ENCODE measurements at regions not wholly inside any gene's neighbourhood (a gene's known extent, or its start where the extent isn't known, plus 50 kb on each side); places are given as distances from the start of the nearest gene placed in this dataset.

DNA sequence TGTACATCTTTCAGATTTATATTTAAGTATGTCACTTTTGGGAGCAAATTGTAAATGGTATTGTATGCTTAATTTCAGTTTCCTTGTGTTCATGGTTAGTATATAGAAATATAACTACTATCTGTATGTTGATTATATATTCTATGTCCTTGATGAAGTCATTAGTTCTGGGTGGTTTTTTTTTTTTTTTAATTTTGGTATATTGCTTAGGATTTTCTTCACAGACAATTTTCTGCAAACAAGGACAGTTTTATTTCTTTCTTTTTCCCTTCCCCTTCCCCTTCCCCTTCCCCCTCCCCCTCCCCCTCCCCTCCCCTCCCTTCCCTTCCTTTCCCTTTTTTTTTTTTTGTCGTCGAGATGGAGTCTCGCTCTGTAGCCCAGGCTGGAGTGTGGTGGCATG is 430.0 kb downstream of the TYW1 start:
- DNase-seq = no peak

DNA sequence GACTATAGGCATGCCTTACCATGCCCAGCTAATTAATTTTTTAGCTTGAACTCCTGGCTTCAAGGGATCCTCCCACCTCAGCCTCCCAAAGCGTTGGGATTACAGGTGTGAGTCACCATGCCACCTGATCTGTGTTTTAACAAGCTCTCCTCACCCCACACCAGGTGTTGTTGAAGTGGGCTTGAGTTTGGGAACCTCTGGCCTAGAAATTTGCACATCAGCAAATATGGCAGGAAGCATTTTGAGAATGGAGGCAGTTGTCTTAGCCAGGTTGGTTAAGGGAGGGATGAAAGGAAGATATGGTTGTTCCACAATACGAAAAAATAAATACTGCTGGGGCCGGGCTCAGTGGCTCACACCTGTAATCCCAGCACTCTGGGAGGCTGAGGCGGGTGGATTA is 433.1 kb downstream of the TYW1 start:
- peak in 1 of 2 experiments; percentile 10 for DNase-seq

DNA sequence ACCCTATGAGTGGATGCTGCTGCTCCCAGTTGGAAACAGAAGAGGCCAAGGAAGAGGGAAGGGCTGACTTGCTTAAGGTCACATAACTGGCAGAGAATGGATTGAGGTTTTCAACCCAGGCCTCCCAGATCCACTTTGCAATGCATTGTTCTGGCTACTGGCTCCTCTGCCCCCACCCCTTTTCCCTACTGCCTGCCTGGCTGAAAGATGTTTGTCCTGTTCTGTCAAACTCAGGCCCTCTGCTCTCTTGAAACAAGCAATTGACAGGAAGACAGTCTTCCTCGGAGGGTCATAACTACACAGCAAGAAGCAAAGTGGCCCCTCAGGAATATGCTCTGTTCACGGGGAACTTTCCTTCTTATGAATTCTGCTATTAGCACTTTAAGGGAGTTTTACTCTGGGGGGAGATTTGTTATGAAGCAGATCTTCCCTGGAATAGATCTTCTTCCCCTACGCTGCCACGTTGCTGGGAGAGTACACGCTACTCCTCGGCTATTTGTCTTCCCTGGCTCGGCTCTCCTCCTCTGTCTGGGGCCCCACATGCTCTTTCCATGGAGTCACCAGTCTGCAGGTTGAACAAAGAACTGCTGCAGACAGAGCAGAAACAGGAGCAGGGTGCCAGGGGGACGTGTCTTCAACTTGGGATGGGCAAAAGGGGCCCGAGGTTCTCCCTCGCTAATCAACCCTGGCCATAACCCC is 436.1 kb downstream of the TYW1 start:
- no peak for DNase-seq

DNA sequence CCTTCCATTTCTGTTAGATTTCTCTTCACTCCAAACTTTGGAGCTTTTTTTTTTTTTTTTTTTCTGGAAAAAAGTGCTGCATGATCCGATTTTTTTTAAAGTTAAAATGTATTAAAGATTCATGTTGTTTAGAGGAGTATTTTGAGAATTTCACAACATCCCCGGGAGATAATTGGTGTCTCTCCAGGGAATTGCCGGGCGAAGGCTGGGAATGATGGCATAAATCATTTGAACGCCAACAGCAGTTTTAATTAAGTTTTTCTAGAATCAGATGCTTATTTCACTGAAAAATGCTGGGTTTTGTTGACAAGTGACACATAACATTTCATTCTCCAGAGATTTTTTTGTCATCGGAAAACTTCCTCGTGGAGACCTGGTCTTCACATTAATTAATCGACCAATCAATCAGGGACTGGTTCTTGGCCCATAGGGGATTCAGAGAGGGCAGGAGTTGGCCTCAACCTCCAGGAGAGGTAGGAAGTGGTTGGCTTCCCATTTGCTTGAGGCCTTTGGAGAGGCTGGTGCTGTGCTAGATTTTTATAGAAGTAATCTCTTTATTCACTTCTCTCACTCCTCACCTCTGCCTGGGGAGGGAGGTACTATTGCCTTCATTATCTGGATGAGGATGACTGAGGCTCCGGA is 439.4 kb downstream of the TYW1 start:
- DNase-seq = no peak

DNA sequence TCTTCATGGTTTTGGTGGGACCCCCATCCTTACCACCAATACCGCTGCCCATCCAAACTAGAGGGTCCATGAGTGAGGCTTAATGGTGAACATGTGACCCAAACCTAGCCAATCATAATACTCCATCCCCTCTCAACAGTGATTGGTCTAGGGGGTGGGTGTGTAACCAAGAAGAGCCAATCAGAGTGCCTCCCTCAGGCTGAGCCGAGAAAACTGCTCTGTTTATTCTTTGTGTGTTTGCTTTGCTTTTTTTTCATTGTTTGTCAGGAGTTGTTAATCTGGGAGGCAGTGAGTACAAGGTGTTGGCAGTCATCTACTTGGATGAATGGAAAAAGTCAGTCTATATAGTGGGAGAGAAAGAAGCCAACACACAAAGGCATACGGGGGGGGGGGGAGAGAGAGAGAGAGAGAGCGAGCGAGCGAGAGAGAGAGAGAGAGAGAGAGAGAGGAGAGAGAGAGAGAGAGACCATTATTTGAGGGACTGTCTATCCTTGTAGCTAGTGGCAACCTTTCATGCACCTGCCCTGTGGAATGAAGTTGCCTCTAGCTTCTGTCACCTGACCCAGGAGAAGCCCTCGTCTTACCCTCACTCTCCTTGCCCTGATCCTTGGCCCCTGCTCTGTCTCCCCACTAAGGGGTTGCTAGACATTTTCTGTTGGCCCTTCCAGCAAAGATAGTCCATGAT is 441.7 kb downstream of the TYW1 start:
- DNase-seq = no peak

DNA sequence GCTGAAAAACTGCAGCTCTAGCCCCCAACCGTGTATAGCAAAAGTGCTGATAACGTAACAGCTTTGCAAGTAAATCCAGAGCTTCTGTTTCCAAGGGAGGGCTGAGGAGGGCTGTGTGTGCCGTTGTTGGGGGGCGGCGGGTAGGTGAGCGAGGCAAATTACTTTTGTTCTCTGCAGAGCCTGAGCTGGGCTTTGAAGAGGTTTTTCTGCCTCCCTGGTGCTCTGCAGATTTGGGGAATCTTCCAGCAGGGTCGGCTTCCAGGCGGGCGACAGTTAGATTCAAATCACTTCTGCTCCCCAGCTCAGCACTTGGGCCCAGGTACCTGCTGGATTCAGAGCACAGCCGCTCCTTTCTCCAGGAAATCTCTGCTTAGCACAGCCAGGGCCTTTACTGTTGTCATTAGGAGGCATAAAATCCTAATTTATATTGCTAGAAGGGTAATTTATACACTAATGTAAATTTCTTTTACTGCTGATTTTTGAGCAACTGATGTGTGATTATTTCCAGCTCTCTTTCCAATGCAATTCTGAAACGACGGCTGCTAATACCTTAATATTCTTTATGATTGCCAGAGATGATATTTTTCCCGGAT is 442.4 kb downstream of the TYW1 start:
- DNase-seq = no peak

DNA sequence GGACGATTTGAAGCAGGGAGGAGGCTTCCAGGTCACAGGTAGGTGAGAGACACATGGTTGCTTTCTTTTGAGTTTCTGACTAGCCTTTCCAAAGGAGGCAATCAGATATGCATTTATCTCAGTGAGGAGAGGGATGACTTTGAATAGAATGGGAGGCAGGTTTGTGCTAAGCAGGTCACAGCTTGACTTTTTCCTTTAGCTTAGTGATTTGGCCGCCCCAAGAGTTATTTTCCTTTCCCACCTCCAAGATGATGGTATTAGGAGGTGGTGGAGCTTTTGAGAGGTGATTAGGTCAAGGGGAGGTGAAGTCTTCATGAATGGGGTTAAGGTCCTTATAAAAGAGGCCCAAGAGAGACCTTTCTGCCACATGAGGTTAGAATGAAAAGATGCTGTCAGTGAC is 443.7 kb downstream of the TYW1 start:
- DNase-seq = no peak

DNA sequence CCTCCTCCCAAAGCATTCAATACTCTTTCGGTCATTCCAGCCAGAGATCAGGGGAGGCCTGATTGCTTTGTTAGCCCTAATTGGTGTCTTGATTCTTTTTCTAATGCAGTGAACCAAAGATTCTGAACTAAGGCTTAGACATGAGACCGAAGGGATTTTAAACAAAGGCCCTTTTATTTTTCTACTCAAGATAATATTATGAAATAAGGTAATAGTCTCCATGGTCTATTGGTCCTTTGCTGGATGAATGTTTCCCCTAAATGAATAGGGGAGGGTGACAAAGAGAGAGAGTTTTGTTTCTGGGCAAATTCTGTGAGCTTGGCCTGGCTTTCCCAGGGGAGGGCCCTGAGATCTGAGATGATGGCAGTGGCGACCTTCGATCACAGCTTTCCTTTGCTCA is 449.1 kb downstream of the TYW1 start:
- DNase-seq = no peak

DNA sequence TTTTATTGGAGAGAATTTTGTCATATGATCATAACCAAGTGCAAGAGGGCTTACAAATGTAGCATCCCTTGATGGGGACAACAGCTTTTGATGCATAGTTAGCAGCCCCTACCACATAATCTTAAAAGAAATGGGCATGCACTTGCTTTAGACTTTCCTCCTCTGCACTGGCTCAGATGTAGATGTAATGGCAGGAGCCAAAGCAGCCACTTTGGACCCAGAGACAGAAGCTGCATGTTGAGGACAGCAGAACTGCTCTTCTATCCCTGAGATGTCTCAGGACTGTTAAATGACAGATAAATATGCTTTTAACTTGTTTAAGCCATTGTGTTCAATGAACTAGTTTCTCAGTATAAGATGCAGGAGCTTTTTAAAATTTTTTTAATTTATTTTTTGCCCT is 450.7 kb downstream of the TYW1 start:
- no peak for DNase-seq

DNA sequence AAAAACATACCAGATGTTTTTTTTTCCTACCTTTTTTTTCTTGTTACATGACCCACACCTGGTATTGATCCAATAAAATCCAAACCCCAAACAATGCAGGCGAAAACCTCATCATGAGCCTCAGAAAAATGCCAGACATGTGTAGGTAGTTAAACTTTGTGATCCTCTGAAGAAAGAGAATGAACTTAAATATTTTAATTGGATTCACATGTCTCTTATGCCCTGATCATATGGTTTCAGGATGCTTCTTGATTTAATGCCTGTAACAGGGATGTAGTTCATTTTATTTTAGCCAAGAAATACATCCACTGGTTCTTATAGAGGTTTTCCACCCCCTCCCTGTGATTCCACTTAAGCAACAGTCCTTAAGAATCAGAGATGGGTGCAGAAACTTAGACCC is 451.6 kb downstream of the TYW1 start:
- no peak for DNase-seq

DNA sequence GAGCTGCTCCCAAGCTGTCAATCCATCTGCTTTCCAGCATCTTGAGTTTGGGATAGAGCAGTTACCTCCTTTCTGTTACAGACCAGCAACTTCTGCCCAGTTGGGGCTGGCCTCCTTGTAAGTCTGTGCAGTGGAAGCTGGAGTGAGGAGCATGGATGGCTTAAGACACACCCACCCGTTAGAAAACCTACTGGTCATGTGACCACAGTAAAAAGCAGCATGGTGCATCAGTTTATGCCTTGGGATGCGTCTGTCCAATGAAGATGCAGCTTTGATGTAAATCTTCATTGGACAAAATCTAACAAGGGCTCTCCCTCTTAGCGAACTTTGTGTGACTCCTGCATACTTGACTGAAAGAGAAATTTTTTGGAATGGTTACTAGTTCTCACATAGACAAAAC is 453.5 kb downstream of the TYW1 start:
- DNase-seq = no peak

DNA sequence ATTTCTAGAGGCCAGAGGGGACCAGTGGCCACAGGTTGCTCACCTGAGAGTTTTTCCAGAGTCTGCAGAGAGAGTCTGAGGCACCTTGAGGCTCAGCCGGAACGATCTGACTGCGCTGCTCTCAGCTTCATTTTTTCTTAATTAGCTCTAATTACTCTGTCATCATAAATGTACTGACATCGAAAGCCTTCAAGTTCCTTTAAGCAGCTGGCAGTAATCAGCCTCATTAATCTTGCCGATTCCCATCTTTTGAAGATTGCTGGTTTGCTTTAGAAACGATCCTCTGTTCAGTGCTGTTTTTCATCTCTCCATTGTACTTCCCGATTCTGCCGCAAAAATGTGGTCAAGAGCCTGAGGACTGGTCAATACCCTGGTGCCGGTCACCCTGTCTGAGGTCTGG is 454.7 kb downstream of the TYW1 start:
- DNase-seq = no peak

DNA sequence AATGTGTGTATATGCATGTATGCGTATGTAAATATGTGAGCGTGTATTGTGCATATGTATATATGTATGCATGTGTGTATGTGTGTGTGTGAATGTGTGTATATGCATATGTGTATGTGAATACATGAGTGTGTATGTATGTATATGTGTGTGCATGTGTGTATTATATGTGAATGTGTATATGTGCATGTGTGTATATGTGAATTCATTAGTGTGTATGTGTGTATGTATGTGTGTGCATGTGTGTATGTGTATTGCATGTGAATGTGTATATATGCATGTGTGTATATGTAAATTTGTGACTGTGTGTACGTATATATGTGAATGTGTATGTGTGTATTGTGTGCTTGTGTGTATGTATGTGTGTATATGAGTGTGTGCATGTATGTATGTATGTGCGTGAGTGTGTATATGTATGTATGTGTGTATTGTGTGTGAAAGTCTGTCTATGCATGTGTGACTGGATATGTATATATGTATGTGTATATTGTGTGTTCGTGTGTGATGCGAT is 455.9 kb downstream of the TYW1 start:
- DNase-seq = no peak

DNA sequence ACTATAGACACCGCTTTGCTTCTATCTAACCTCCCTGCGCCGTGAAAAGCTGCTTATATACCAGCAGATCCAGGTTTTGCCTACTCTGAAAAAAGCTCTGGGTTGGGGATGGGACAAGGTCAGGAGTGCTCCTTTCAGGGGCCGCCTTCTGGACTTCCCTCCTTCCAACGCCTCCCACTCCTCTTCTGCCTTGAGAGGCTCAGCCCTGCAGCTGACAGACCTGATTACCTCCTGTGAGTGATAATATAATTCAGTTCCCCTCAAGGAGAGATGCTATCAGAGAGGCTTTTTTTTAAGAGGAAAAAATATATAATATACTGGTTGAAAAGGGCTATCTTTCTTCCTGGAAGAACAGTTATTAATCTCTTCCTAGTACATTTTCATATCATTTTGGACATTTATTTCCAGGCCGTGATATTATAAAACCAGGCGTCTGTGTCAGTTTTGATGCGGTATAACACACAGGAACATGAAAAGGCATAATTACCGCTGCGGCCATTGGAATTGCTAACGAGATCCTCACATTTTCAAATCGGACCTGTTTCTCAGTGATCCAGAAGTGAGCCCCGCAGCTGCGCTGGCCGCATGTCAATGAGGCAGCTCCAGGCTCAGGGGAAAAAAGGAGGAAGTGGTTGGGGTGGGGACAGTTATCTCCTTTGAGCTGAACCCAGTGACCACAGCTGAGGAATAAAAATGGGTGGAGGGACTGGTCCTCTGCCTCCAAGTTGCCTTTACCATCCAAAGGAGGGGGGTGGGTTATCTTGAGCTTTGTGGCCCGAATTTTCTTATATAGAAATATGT is 457.1 kb downstream of the TYW1 start:
- DNase-seq = no peak

DNA sequence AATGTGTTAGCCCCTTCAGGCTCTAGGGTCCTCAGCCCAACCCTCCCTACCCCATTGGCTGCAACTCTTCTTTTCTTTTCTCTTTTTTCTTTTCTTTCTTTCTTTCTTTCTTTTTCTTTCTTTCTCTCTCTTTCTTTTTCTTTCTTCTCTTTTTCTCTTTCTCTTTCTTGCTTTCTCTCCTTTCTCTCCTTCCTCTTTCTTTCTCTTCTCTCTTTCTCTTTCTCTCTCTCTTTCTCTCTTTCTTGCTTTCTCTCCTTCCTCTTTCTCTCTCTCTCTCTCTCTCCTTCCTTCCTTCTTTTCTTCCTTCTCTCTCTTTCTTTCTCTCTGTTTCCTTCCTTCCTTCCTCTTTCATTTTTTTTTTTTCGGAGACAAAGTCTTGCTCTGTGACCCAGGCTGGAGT is 458.9 kb downstream of the TYW1 start:
- DNase-seq = no peak

DNA sequence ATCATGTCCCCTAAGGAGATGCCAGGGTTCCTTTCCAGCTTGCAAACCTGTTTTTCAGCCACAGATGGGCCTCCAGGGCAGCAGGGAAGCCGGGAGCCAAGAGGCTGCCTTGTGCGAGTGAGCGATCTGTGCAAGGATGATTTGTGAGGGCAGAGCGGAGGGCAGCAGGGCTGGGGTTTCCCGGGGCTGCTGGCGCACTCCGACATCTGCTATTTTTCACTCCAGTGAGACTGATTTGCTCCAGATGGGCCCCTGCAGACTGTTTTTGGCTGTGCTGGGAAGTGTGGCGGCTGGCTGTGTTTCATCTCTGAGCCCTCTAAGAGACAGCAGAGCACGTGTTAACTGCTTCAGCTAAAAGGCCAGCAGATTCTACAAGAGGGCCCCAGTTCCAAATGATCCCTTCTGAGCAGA is 466.2 kb downstream of the TYW1 start:
- DNase-seq = no peak

DNA sequence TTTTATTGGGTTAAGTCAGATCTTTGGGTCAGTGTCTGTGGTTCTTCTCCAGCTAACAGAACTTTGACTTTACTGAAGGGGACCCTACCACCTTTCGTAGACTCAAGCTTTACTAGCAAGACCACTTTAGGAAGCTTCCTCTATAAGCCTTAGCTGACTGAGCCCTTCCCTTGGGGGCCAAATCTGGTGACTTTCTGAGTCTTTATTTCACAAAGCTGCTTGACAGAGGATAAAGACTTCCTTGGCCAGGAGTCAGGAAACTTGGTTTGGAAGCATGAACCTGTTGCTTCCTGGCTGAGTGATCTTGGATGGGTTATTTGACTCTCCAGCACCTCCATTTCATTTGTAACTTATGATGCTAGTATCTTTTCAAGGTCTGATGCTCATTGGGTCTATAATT is 466.7 kb downstream of the TYW1 start:
- no peak for DNase-seq

DNA sequence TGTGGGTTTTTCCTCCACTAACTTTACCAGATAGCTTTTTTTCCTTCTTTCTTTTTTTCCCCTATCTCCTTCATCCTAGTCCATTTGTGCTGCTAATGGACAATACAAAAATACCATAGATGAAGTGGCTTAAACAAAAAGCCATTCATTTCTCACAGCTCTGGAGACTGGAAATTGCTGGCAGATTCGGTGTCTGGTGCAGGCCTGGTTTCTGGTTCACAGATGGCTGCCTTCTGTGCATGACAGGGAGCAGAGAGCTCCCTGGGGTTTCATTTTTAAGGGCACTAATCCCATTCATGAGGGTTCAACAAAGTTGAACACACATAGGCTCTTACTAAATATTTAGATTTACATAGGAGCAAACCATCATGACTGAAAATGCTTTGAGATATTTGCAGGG is 467.4 kb downstream of the TYW1 start:
- no peak for DNase-seq

DNA sequence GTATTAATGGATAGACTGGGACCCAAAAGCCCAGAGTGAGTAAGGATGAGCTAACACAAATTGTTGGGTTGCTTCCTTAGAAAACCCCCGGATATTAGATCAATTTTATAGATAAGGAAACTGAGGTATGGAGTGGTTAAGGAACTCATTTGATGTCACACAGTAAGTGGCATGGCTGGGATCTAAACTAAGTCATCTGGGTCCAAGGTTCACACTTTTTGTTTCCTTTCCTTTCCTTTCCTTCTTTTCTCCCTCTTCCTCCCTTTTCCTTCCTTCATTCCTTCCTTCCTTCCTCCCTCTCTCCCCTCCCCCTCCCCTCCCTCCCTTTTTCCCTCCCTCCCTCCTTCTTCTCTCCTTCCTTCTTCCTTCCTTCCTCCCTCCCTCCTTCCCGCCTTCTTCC is 469.5 kb downstream of the TYW1 start:
- DNase-seq = no peak

DNA sequence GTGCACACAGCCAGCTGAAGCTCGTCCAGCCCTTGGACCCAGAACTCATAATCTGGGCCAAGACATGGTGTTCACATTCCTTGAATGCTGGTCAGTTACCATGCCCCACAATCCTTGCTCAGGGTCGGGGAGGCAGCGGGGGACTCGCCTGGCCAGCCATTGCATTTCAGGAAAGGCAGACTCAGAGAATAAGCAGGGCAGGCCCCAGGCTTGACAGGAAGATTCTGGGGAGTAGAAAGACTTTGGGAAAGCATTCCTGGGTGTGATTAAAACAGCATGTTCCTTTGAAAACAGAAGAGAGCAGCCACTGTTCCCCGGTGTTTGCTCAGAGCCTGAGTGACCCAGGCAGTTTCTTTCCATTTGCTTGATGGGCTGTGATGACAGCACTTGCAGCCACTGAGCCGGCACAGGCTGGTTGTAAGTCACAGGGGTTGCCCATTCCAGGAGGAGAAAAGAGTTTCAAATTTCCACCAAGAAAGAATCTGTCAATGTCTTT is 473.7 kb downstream of the TYW1 start:
- no peak for DNase-seq

DNA sequence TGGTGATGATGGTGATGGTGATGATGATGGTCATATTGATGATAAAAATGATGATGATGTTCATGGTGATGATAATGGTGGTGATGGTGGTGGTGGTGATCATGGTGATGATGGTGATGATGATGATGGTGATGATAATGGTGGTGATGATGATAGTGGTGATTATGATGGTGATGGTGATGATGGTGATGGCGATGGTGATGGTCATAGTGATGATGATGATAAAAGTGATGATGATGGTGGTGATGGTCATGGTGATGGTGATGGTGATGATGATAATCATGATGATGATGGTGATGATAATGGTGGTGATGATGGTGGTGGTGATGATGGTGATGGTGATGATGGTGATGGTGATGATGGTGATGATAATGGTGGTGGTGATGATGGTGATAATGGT is 478.7 kb downstream of the TYW1 start:
- no peak for DNase-seq

DNA sequence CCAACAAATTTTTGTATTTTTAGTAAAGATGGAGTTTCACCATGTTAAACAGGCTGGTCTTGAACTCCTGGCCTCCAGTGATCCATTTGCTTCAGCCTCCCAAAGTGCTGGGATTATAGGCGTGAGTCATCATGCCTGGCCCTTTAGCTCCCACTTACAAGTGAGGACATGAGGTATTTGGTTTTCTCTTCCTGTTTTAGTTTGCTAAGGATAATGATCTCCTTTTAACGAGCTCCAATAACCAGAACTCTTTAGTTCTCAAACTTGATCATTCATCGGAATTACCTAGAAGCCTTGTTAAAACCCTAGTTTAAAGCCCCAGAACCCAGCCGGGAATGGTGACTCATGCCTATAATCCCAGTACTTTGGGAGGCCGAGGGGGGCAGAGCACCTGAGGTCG is 481.4 kb downstream of the TYW1 start:
- DNase-seq = no peak

DNA sequence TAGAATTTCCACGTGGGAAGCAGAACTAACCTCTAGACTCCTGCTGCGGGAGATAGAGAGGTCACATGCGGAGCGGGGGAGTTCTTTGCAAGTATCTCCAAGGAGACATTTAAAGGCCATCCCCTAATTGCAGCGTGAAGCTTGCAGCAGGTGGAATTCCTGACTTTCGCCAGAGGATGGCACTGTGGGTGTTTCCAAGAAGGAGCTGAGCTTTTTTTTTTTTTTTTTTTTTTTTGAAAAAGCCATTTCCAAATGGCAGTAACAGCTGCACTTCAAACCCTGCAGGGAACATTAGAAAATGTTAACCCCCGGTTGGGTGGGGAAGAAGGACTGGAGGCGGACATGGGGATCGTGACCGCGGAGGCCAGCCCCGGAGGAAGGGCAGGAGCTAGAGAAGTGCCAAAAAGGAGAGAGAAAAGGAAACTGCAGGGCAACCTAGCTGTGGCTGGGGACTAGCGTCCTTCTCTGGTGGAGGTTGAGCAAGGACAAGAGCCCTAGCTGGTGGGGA is 487.7 kb downstream of the TYW1 start:
- DNase-seq = peak; percentile 53 to 81

Data from SHP77 (cell line).